ENCODE measurements at regions not wholly inside any gene's neighbourhood (a gene's known extent, or its start where the extent isn't known, plus 50 kb on each side); places are given as distances from the start of the nearest gene placed in this dataset.
A peak's percentile ranks its signal among the peaks of the same experiment; 100 is the strongest.
"Not testable (repeated sequence)": the region's sequence is repeated elsewhere in the genome, so short reads cannot be mapped to it uniquely, and the experiment has no call there.

- H2AFZ ChIP-seq (ENCODE audit: low read length): no peak overlapping the region
- H3K27me3 Mint-ChIP-seq (ENCODE audit: low read depth): no peaks in the 10 kb centered on the region
- DNase-seq: no peak
- no peak overlapping the region for H2BK120ac ChIP-seq (ENCODE audit: low read depth, low read length, poor library complexity, severe bottlenecking)
- H3K4ac ChIP-seq (ENCODE audit: low read depth, low read length): no peak overlapping the region
- H3K27me3 ChIP-seq (ENCODE audit: insufficient read depth, low read length): no peaks in the 10 kb centered on the region
- no peak overlapping the region for H2BK5ac ChIP-seq (ENCODE audit: insufficient read length, low read length)
- no peak overlapping the region; a peak in 1 of 5 replicates for H3K4me3 Mint-ChIP-seq
- no peak overlapping the region for H4K91ac ChIP-seq (ENCODE audit: insufficient read length, low read depth, low read length)
- H3K27ac ChIP-seq (ENCODE audit: insufficient read length, low read depth, low read length): no peak overlapping the region
- H3K36me3 Mint-ChIP-seq (ENCODE audit: insufficient read depth in 1 of 3, low read depth in 3 of 3): 0 out of 7 replicates have a peak, but pooled peaks cover 0 to 7% (median 0%) of the 10 kb centered on the region in 3 experiments
- no peak overlapping the region for H4K5ac ChIP-seq (ENCODE audit: insufficient read length, low read depth, low read length)
- H3K27ac Mint-ChIP-seq: 0 out of 7 replicates have a peak overlapping the region, but pooled peaks of 1 of the 3 experiments have one; percentile 16
- H2BK20ac ChIP-seq (ENCODE audit: low read depth, low read length, poor library complexity, severe bottlenecking): no peak overlapping the region
- H3K9me3 Mint-ChIP-seq: peaks cover 4 to 9% of the 10 kb centered on the region in 2 experiments; a peak in 3 of 5 replicates
- H2AK5ac ChIP-seq (ENCODE audit: insufficient read length, low read length): no peak overlapping the region
- H3K9me3 ChIP-seq (ENCODE audit: control insufficient read depth, low read depth, low read length): no peaks in the 10 kb centered on the region
- no peak overlapping the region for H3K23ac ChIP-seq (ENCODE audit: insufficient read length, low read depth, low read length)
- TF ChIP-seq CTCF (conservative IDR thresholded peaks at IDR 0.05): no peak
- H4K20me1 ChIP-seq (ENCODE audit: control insufficient read depth, insufficient read depth, insufficient read length): no peaks in the 10 kb centered on the region
- H3K9ac ChIP-seq (ENCODE audit: extremely low read depth, insufficient read length, low read length): no peak overlapping the region
- no peak overlapping the region for H3K56ac ChIP-seq (ENCODE audit: insufficient read length, low read depth, low read length)
- H3K79me1 ChIP-seq (ENCODE audit: insufficient read depth, low read depth, low read length, poor library complexity, severe bottlenecking): no peaks in the 10 kb centered on the region
- H3K14ac ChIP-seq (ENCODE audit: insufficient read depth, low read length): no peak overlapping the region
- no CpG with 5 or more reads among the region's 1 CpG for WGBS (ENCODE audit: extremely low coverage, insufficient read length, low lambda C conversion rate)
- H3K79me2 ChIP-seq (ENCODE audit: insufficient read depth, low read length): no peaks in the 10 kb centered on the region
- peaks cover 11 to 17% of the 10 kb centered on the region in 2 experiments for H3K4me1 Mint-ChIP-seq
- peaks cover 5% of the 10 kb centered on the region; the same call in 1 of the 2 replicates for H3K4me1 ChIP-seq (ENCODE audit: insufficient read depth, low read length)
- no peak overlapping the region for H3T11ph ChIP-seq (ENCODE audit: low read length)
- no peak overlapping the region for H2BK12ac ChIP-seq (ENCODE audit: insufficient read length, low read depth, low read length)
- H3K4me2 ChIP-seq (ENCODE audit: insufficient read depth, insufficient read length, low read length): no peak overlapping the region
- H3K18ac ChIP-seq (ENCODE audit: insufficient read length, low read depth, low read length): no peak overlapping the region
- no peaks in the 10 kb centered on the region for H3K23me2 ChIP-seq (ENCODE audit: insufficient read length, low read depth, low read length, poor library complexity, severe bottlenecking)
- no peak overlapping the region for H2BK15ac ChIP-seq (ENCODE audit: low read depth, low read length)
- H4K8ac ChIP-seq (replicated peaks; ENCODE audit: insufficient read length, low read depth, low read length): no peak overlapping the region
These were observed 746.3 kb downstream of the CDH18 start for GRCh38 chr5:19241690-19242089.

GRCh38 chr5:19246191-19246590 lies 741.8 kb downstream of the CDH18 start:
- H2BK20ac ChIP-seq (ENCODE audit: low read depth, low read length, poor library complexity, severe bottlenecking); H3K9me3 ChIP-seq (ENCODE audit: control insufficient read depth, low read depth, low read length); H3K4me2 ChIP-seq (ENCODE audit: insufficient read depth, insufficient read length, low read length); H2BK15ac ChIP-seq (ENCODE audit: low read depth, low read length); H4K20me1 ChIP-seq (ENCODE audit: control insufficient read depth, insufficient read depth, insufficient read length); H3K18ac ChIP-seq (ENCODE audit: insufficient read length, low read depth, low read length); H3T11ph ChIP-seq (ENCODE audit: low read length); DNase-seq; H3K9me3 Mint-ChIP-seq; H3K4me1 ChIP-seq (ENCODE audit: insufficient read depth, low read length); H3K4ac ChIP-seq (ENCODE audit: low read depth, low read length); H3K36me3 Mint-ChIP-seq (ENCODE audit: insufficient read depth in 1 of 3, low read depth in 3 of 3); H3K4me1 Mint-ChIP-seq; H2BK120ac ChIP-seq (ENCODE audit: low read depth, low read length, poor library complexity, severe bottlenecking); H3K27ac ChIP-seq (ENCODE audit: insufficient read length, low read depth, low read length); H2BK12ac ChIP-seq (ENCODE audit: insufficient read length, low read depth, low read length); H3K9ac ChIP-seq (ENCODE audit: extremely low read depth, insufficient read length, low read length); H3K27me3 Mint-ChIP-seq (ENCODE audit: low read depth); H3K79me2 ChIP-seq (ENCODE audit: insufficient read depth, low read length); H4K91ac ChIP-seq (ENCODE audit: insufficient read length, low read depth, low read length); H3K27ac Mint-ChIP-seq; H3K14ac ChIP-seq (ENCODE audit: insufficient read depth, low read length); H3K4me3 Mint-ChIP-seq; H3K23ac ChIP-seq (ENCODE audit: insufficient read length, low read depth, low read length); H3K27me3 ChIP-seq (ENCODE audit: insufficient read depth, low read length); H2AK5ac ChIP-seq (ENCODE audit: insufficient read length, low read length); H3K23me2 ChIP-seq (ENCODE audit: insufficient read length, low read depth, low read length, poor library complexity, severe bottlenecking); H2AFZ ChIP-seq (ENCODE audit: low read length); H3K79me1 ChIP-seq (ENCODE audit: insufficient read depth, low read depth, low read length, poor library complexity, severe bottlenecking); H4K8ac ChIP-seq (replicated peaks; ENCODE audit: insufficient read length, low read depth, low read length); H2BK5ac ChIP-seq (ENCODE audit: insufficient read length, low read length); H4K5ac ChIP-seq (ENCODE audit: insufficient read length, low read depth, low read length); H3K56ac ChIP-seq (ENCODE audit: insufficient read length, low read depth, low read length): not testable (repeated sequence)
- WGBS (ENCODE audit: extremely low coverage, insufficient read length, low lambda C conversion rate): no CpG with 5 or more reads among the region's 1 CpG

Measured in H9 (cell line).